GM21576 (cell line): ENCODE measurements at regions not wholly inside any gene's neighbourhood (a gene's known extent, or its start where the extent isn't known, plus 50 kb on each side); places are given as distances from the start of the nearest gene placed in this dataset.

Experiments
- ATAC-seq: cut with Tn5 transposase; IDR thresholded peaks from one replicate; pipeline ENCODE4 v1.9.1; 2021; ENCODE audit warnings: mild to moderate bottlenecking, moderate library complexity; ENCODE audit not compliant: unreplicated experiment

GRCh38 chr20:24077145-24077544, 88.6 kb upstream of the GGTLC1 start:
- ATAC-seq = no peak

- no peak for ATAC-seq
These were observed 82.1 kb upstream of the GGTLC1 start for GRCh38 chr20:24070679-24071078.

GRCh38 chr20:24066076-24066700, 77.6 kb upstream of the GGTLC1 start:
- no peak for ATAC-seq

GRCh38 chr20:24064915-24065314, 76.3 kb upstream of the GGTLC1 start:
- no peak for ATAC-seq

- ATAC-seq = no peak
These were observed 75.5 kb upstream of the GGTLC1 start for GRCh38 chr20:24064092-24064491.

- ATAC-seq = no peak
These were observed 74.5 kb upstream of the GGTLC1 start for GRCh38 chr20:24063100-24063499.

- ATAC-seq = no peak
These were observed 72.4 kb upstream of the GGTLC1 start for GRCh38 chr20:24060851-24061590.

GRCh38 chr20:24059174-24059573, 70.6 kb upstream of the GGTLC1 start:
- no peak for ATAC-seq

- ATAC-seq = no peak
These were observed 67.9 kb upstream of the GGTLC1 start for GRCh38 chr20:24056491-24056890.

GRCh38 chr20:24052599-24053275, 64.2 kb upstream of the GGTLC1 start:
- no peak for ATAC-seq

GRCh38 chr20:24051160-24051559, 62.6 kb upstream of the GGTLC1 start:
- ATAC-seq = no peak

GRCh38 chr20:24050119-24050518, 61.5 kb upstream of the GGTLC1 start:
- no peak for ATAC-seq

- ATAC-seq = no peak
These were observed 60.5 kb upstream of the GGTLC1 start for GRCh38 chr20:24049081-24049480.

GRCh38 chr20:24048024-24048611, 59.5 kb upstream of the GGTLC1 start:
- no peak for ATAC-seq

- no peak for ATAC-seq
These were observed 58.3 kb upstream of the GGTLC1 start for GRCh38 chr20:24046888-24047287.

GRCh38 chr20:24045621-24046318, 57.2 kb upstream of the GGTLC1 start:
- no peak for ATAC-seq

GRCh38 chr20:24043294-24043693, 54.7 kb upstream of the GGTLC1 start:
- no peak for ATAC-seq

- ATAC-seq = no peak
These were observed 54.1 kb upstream of the GGTLC1 start for GRCh38 chr20:24042646-24043045.

- ATAC-seq = no peak
These were observed 52.4 kb upstream of the GGTLC1 start for GRCh38 chr20:24040896-24041459.

GRCh38 chr20:24039196-24039595, 50.6 kb upstream of the GGTLC1 start:
- no peak for ATAC-seq
